OCI-LY7 (cell line): ENCODE measurements at regions not wholly inside any gene's neighbourhood (a gene's known extent, or its start where the extent isn't known, plus 50 kb on each side); places are given as distances from the start of the nearest gene placed in this dataset.

ENCODE experiments used
- EZH2phosphoT487 ChIP-seq: fragments of 200-600 bp; sonication (generic); IDR thresholded peaks from 2 replicates; pipeline ENCODE4 v1.6.1; 2018; ENCODE audit warnings: low read depth, borderline replicate concordance, mild to moderate bottlenecking, mixed run types, antibody characterized with exemption, low read length, moderate library complexity, mixed read lengths
- TF ChIP-seq, protein P1 (sequence below): fragments of 200-600 bp; sonication (generic); conservative IDR thresholded peaks from 2 replicates; pipeline ENCODE4 v1.5.1; 2014; ENCODE audit warnings: mild to moderate bottlenecking, antibody characterized with exemption, low read length, moderate library complexity, mixed read lengths

- TF ChIP-seq, protein P1, sequence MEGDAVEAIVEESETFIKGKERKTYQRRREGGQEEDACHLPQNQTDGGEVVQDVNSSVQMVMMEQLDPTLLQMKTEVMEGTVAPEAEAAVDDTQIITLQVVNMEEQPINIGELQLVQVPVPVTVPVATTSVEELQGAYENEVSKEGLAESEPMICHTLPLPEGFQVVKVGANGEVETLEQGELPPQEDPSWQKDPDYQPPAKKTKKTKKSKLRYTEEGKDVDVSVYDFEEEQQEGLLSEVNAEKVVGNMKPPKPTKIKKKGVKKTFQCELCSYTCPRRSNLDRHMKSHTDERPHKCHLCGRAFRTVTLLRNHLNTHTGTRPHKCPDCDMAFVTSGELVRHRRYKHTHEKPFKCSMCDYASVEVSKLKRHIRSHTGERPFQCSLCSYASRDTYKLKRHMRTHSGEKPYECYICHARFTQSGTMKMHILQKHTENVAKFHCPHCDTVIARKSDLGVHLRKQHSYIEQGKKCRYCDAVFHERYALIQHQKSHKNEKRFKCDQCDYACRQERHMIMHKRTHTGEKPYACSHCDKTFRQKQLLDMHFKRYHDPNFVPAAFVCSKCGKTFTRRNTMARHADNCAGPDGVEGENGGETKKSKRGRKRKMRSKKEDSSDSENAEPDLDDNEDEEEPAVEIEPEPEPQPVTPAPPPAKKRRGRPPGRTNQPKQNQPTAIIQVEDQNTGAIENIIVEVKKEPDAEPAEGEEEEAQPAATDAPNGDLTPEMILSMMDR, result 0 out of 2 replicates have a peak, but pooled peaks have one; percentile 28
- TF ChIP-seq EZH2phosphoT487, result no peak
Observed at GRCh38 chr4:146124023-146124680, 51.4 kb upstream of the LSM6 start.
